Neural cell (in vitro differentiated cells): ENCODE measurements at regions not wholly inside any gene's neighbourhood (a gene's known extent, or its start where the extent isn't known, plus 50 kb on each side); places are given as distances from the start of the nearest gene placed in this dataset.

Source experiments
- H2AFZ ChIP-seq: fragments of 200-600, 300-800 bp; sonication (generic), shearing (Covaris generic); 2 replicates; pipeline ENCODE4 v1.6.0; 2014; ENCODE audit warnings: low read depth, mild to moderate bottlenecking, antibody characterized with exemption, low read length, moderate library complexity
- H3F3A ChIP-seq: fragments of 200-600 bp; shearing (Covaris generic); 2 replicates; pipeline ENCODE4 v1.6.1; 2016; ENCODE audit warnings: mild to moderate bottlenecking, moderate library complexity, mixed read lengths, antibody characterized with exemption, low read length; ENCODE audit not compliant: insufficient read depth, poor library complexity, severe bottlenecking
- H3K27ac ChIP-seq: fragments of 200-600, 300-800 bp; sonication (generic), shearing (Covaris generic); 2 replicates; pipeline ENCODE4 v1.5.1; 2014; ENCODE audit warnings: mild to moderate bottlenecking, low read length, moderate library complexity
- H3K27me3 ChIP-seq: fragments of 300-800, 200-600 bp; sonication (generic), shearing (Covaris generic); 2 replicates; pipeline ENCODE4 v1.6.0; 2014; ENCODE audit warnings: mild to moderate bottlenecking, low read depth, low read length, moderate library complexity; ENCODE audit not compliant: insufficient read depth
- H3K36me3 ChIP-seq: fragments of 300-800, 200-600 bp; sonication (generic), shearing (Covaris generic); 2 replicates; pipeline ENCODE4 v1.5.1; 2014; ENCODE audit warnings: mild to moderate bottlenecking, antibody characterized with exemption, low read length, moderate library complexity; ENCODE audit not compliant: insufficient read depth
- H3K4me2 ChIP-seq: fragments of 300-800, 200-600 bp; sonication (generic), shearing (Covaris generic); 2 replicates; pipeline ENCODE4 v1.6.0; 2014; ENCODE audit warnings: mild to moderate bottlenecking, low read length
- H3K4me3 ChIP-seq: fragments of 300-800, 200-600 bp; sonication (generic), shearing (Covaris generic); 2 replicates; pipeline ENCODE4 v1.5.1; 2014; ENCODE audit warnings: mild to moderate bottlenecking, low read length, moderate library complexity
- H3K79me2 ChIP-seq: fragments of 200-600 bp; shearing (Covaris generic); replicated peaks from 2 replicates; pipeline ENCODE4 v1.6.0; 2014; ENCODE audit warnings: mild to moderate bottlenecking, low read length, moderate library complexity; ENCODE audit not compliant: insufficient read depth
- H3K9ac ChIP-seq: fragments of 300-800, 200-600 bp; sonication (generic), shearing (Covaris generic); 2 replicates; pipeline ENCODE4 v1.6.1; 2016; ENCODE audit warnings: mild to moderate bottlenecking, low read length, mixed read lengths
- H3K9me2 ChIP-seq: fragments of 200-600 bp; shearing (Covaris generic); 2 replicates; pipeline ENCODE4 v1.6.1; 2016; ENCODE audit warnings: mild to moderate bottlenecking, low read length, mixed read lengths; ENCODE audit not compliant: insufficient read depth
- H3K9me3 ChIP-seq: fragments of 200-600, 300-800 bp; sonication (generic), shearing (Covaris generic); 2 replicates; pipeline ENCODE4 v1.6.1; 2016; ENCODE audit warnings: mild to moderate bottlenecking, mixed run types, low read length, moderate library complexity, mixed read lengths
- H4K20me1 ChIP-seq: fragments of 200-600 bp; shearing (Covaris generic); 2 replicates; pipeline ENCODE4 v1.6.1; 2016; ENCODE audit warnings: mild to moderate bottlenecking, mixed run types; ENCODE audit not compliant: insufficient read depth
- CTCF ChIP-seq: fragments of 450-650 bp; IDR thresholded peaks from 2 replicates; pipeline ENCODE4 v1.5.1; 2014; ENCODE audit warnings: antibody characterized with exemption, mild to moderate bottlenecking, moderate library complexity; ENCODE audit not compliant: poor library complexity, severe bottlenecking
- EP300 ChIP-seq: fragments of 450-650 bp; conservative IDR thresholded peaks from 2 replicates; pipeline ENCODE4 v1.6.1; 2014; ENCODE audit warnings: antibody characterized with exemption, mild to moderate bottlenecking, moderate library complexity; ENCODE audit not compliant: poor library complexity, severe bottlenecking
- EZH2 ChIP-seq: fragments of 200-600, 300-800 bp; shearing (Covaris generic), sonication (generic); IDR thresholded peaks from 2 replicates; pipeline ENCODE4 v1.6.1; 2014; ENCODE audit warnings: antibody characterized with exemption, low read length, borderline replicate concordance, mild to moderate bottlenecking; ENCODE audit not compliant: insufficient read depth, poor library complexity, severe bottlenecking
- MXI1 ChIP-seq: fragments of 450-650 bp; conservative IDR thresholded peaks from 2 replicates; pipeline ENCODE4 v1.6.1; 2014; ENCODE audit warnings: antibody characterized with exemption, mild to moderate bottlenecking; ENCODE audit not compliant: poor library complexity, severe bottlenecking
- POLR2AphosphoS5 ChIP-seq: IDR thresholded peaks from 2 replicates; pipeline ENCODE4 v1.6.1; 2012
- RAD21 ChIP-seq: fragments of 450-650 bp; conservative IDR thresholded peaks from 2 replicates; pipeline ENCODE4 v1.6.1; 2014; ENCODE audit warnings: antibody characterized with exemption, mild to moderate bottlenecking, moderate library complexity
- REST ChIP-seq: IDR thresholded peaks from 2 replicates; pipeline ENCODE4 v1.6.1; 2012; ENCODE audit warnings: borderline replicate concordance
- SMC3 ChIP-seq: fragments of 450-650 bp; conservative IDR thresholded peaks from 2 replicates; pipeline ENCODE4 v1.6.1; 2014; ENCODE audit warnings: antibody characterized with exemption, mild to moderate bottlenecking, moderate library complexity; ENCODE audit not compliant: poor library complexity
- TAF1 ChIP-seq: IDR thresholded peaks from 2 replicates; pipeline ENCODE4 v1.6.1; 2012; ENCODE audit warnings: low read depth

GRCh38 chr9:110126986-110127864 is 80.7 kb downstream of the C9orf152 start:
- Histone ChIP-seq H3K9me3 (no peaks in the 10 kb centered on the region), H4K20me1 (no peaks in the 10 kb centered on the region), H3K27me3 (no peaks in the 10 kb centered on the region), H2AFZ (no peak overlapping the region), H3K27ac (no peak overlapping the region), H3K79me2 (no peaks in the 10 kb centered on the region), H3K9me2 (no peaks in the 10 kb centered on the region), H3F3A (no peaks in the 10 kb centered on the region), H3K9ac (no peak overlapping the region), H3K4me2 (no peak overlapping the region), H3K4me3 (no peak overlapping the region), H3K36me3 (no peaks in the 10 kb centered on the region)
- TF ChIP-seq TAF1, result no peak
- TF ChIP-seq SMC3, result no peak
- no peak for TF ChIP-seq EZH2
- TF ChIP-seq REST, result no peak
- no peak for TF ChIP-seq POLR2AphosphoS5
- no peak for TF ChIP-seq CTCF
- no peak for TF ChIP-seq MXI1
- TF ChIP-seq EP300, result no peak
- TF ChIP-seq RAD21, result no peak

GRCh38 chr9:110128664-110129329 is 79.2 kb downstream of the C9orf152 start:
- no peaks in the 10 kb centered on the region for H4K20me1 ChIP-seq
- H3K79me2 ChIP-seq, result no peaks in the 10 kb centered on the region
- H3K27ac ChIP-seq, result no peak overlapping the region
- no peaks in the 10 kb centered on the region for H3K9me2 ChIP-seq
- H3F3A ChIP-seq, result no peaks in the 10 kb centered on the region
- no peak overlapping the region for H2AFZ ChIP-seq
- H3K4me3 ChIP-seq, result no peak overlapping the region
- no peaks in the 10 kb centered on the region for H3K27me3 ChIP-seq
- no peaks in the 10 kb centered on the region for H3K36me3 ChIP-seq
- no peak overlapping the region for H3K9ac ChIP-seq
- TF ChIP-seq RAD21 (no peak), REST (no peak), SMC3 (no peak), TAF1 (no peak), EZH2 (no peak), EP300 (no peak), POLR2AphosphoS5 (no peak), MXI1 (no peak), CTCF (no peak)
- no peaks in the 10 kb centered on the region for H3K9me3 ChIP-seq
- no peak overlapping the region for H3K4me2 ChIP-seq
